Ascending aorta (tissue), 2 donors: ENCODE measurements at regions not wholly inside any gene's neighbourhood (a gene's known extent, or its start where the extent isn't known, plus 50 kb on each side); places are given as distances from the start of the nearest gene placed in this dataset.

Source experiments
- DNase-seq, 2 donors: peaks; one replicate each; pipeline ENCODE4 v3.0.0-alpha.2; 2019; ENCODE audit warnings: low spot score in 2 of 2
- H3K27ac ChIP-seq, 2 donors: fragments of 200-600 bp; sonication (generic); one replicate each; pipeline ENCODE4 v1.5.1; 2016 to 2017; ENCODE audit warnings: mild to moderate bottlenecking in 1 of 2
- H3K27me3 ChIP-seq: fragments of 200-600 bp; sonication (generic); one replicate; pipeline ENCODE4 v1.5.1; 2017
- H3K36me3 ChIP-seq, 2 donors: fragments of 200-600 bp; sonication (generic); one replicate each; pipeline ENCODE4 v1.5.1; 2016
- H3K4me1 ChIP-seq, 2 donors: fragments of 200-600 bp; sonication (generic); one replicate each; pipeline ENCODE4 v1.5.1; 2016 to 2017; ENCODE audit warnings: mild to moderate bottlenecking in 1 of 2
- H3K4me3 ChIP-seq, 2 donors: fragments of 200-600 bp; sonication (generic); one replicate each; pipeline ENCODE4 v1.5.1; 2016 to 2017; ENCODE audit warnings: mild to moderate bottlenecking in 1 of 2
- H3K9me3 ChIP-seq, 2 donors: fragments of 200-600 bp; sonication (generic); one replicate each; pipeline ENCODE4 v1.5.1; 2016
- CTCF ChIP-seq, 3 experiments: fragments of 200-600 bp in 2 of 3; fragments of 450-650 bp in 1 of 3; sonication (generic) in 2 of 3; IDR thresholded peaks; one replicate each; pipeline ENCODE4 v1.5.1; 2016 to 2019; ENCODE audit warnings: antibody characterized with exemption in 3 of 3, mild to moderate bottlenecking in 1 of 3, moderate library complexity in 1 of 3
- intact Hi-C: fragments of 100-400 bp; cut with DNase I; formaldehyde crosslinking; loops from one replicate; pipeline ENCODE4 v1.15.1; 2023

GRCh38 chr10:63697956-63698786 is 177.0 kb downstream of the REEP3 start:
- no peak for TF ChIP-seq CTCF (IDR thresholded peaks at IDR 0.05)
- no peaks in the 10 kb centered on the region for H3K27me3 ChIP-seq
- H3K4me1 ChIP-seq: peaks cover 0 to 25% of the 10 kb centered on the region in 2 donors
- DNase-seq: no peak
- no peaks in the 10 kb centered on the region for H3K9me3 ChIP-seq
- no peak overlapping the region for H3K4me3 ChIP-seq
- H3K36me3 ChIP-seq: no peaks in the 10 kb centered on the region
- no peak overlapping the region for H3K27ac ChIP-seq
- intact Hi-C loops: no loop called here

GRCh38 chr10:63698787-63699150 is 177.6 kb downstream of the REEP3 start:
- no peak for TF ChIP-seq CTCF (IDR thresholded peaks at IDR 0.05)
- no peaks in the 10 kb centered on the region for H3K9me3 ChIP-seq
- no peaks in the 10 kb centered on the region for H3K27me3 ChIP-seq
- no peak for DNase-seq
- H3K4me3 ChIP-seq: no peak overlapping the region
- H3K27ac ChIP-seq: peak overlapping the region; percentile 81 to 90
- H3K36me3 ChIP-seq: no peaks in the 10 kb centered on the region
- intact Hi-C loops: no loop called here
- peaks cover 0 to 25% of the 10 kb centered on the region in 2 donors for H3K4me1 ChIP-seq

GRCh38 chr10:63699785-63700613 is 178.8 kb downstream of the REEP3 start:
- Histone ChIP-seq H3K27me3 (no peaks in the 10 kb centered on the region), H3K27ac (peak overlapping the region; percentile 81 to 90), H3K4me1 (peaks cover 0 to 25% of the 10 kb centered on the region in 2 donors), H3K4me3 (no peak overlapping the region), H3K36me3 (no peaks in the 10 kb centered on the region), H3K9me3 (no peaks in the 10 kb centered on the region)
- TF ChIP-seq CTCF (IDR thresholded peaks at IDR 0.05): no peak
- DNase-seq: peak; percentile 35 to 88
- intact Hi-C loops: no loop called here

GRCh38 chr10:63700631-63701156 is 179.5 kb downstream of the REEP3 start:
- Histone ChIP-seq H3K4me1 (peaks cover 0 to 25% of the 10 kb centered on the region in 2 donors), H3K9me3 (no peaks in the 10 kb centered on the region), H3K36me3 (no peaks in the 10 kb centered on the region), H3K27ac (peak overlapping the region; percentile 81 to 90), H3K27me3 (no peaks in the 10 kb centered on the region), H3K4me3 (no peak overlapping the region)
- intact Hi-C loops: no loop called here
- DNase-seq: no peak
- no peak for TF ChIP-seq CTCF (IDR thresholded peaks at IDR 0.05)

- Histone ChIP-seq H3K9me3 (no peaks in the 10 kb centered on the region), H3K27me3 (no peaks in the 10 kb centered on the region), H3K4me3 (no peak overlapping the region), H3K36me3 (no peaks in the 10 kb centered on the region), H3K4me1 (peaks cover 4 to 32% of the 10 kb centered on the region in 2 donors), H3K27ac (no peak overlapping the region)
- intact Hi-C loops: no loop called here
- DNase-seq: no peak
- no peak for TF ChIP-seq CTCF (IDR thresholded peaks at IDR 0.05)
These were observed 180.9 kb downstream of the REEP3 start for GRCh38 chr10:63702092-63702491.
